ENCODE measurements at regions not wholly inside any gene's neighbourhood (a gene's known extent, or its start where the extent isn't known, plus 50 kb on each side); places are given as distances from the start of the nearest gene placed in this dataset.
A peak's percentile ranks its signal among the peaks of the same experiment; 100 is the strongest.

DNA sequence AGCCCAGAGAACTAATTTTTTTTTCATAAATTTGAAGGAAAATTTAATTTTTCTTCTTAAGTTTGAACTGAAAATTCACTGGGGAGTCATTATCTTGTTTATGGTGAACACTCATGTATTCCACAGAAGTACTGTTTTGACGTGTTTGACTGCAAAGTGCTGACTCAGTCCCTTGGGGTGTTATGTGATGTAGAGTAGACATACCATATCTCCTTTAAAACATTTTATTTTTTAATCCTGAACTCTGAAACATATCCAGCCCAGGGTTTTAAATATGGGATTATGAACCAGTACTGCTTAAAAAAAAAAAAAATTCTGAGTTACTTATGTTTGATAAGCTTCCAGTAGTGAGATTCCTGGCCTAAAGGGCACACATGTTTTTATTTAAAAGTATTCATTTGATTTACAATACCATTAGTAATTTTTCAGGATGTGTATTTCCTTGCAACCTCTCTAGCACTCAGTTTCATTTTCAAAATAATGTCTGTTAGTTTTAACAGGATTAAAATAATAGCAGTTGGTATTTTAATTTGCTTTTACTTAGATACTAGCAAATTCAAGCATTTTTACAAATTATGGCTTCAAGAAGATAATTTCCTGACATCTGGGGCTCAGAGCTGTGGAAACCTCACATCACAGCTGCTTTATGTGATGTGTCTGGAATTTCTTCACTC, 81.7 kb upstream of the PDE10A start:
- no peak for DNase-seq

DNA sequence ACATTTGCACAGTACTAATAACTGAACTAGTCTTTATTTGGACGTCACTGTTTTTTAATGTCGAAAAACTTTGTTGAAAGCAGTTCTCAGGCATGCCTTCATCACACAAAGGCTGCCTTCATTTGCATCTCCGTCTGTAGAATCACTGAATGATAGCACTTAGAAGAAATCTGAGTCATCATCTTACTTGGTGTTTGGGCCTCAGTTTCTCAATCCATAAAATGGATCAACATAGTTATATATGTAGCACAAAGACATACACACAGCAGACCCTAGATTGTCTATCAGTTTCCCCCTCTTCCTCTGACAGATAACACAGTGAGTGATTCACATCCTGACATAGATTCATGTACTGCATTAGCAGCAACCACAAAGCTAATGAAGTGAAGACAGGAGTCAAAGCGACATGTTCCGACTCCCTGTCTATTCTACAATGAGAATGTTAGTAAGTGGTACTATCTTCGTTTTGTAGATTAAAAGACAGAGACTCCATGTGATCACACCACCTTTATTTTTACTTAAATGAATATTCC, 80.4 kb upstream of the PDE10A start:
- no peak for DNase-seq

GRCh38 chr6:165742047-165742446, 79.0 kb upstream of the PDE10A start:
- no peak for DNase-seq

DNA sequence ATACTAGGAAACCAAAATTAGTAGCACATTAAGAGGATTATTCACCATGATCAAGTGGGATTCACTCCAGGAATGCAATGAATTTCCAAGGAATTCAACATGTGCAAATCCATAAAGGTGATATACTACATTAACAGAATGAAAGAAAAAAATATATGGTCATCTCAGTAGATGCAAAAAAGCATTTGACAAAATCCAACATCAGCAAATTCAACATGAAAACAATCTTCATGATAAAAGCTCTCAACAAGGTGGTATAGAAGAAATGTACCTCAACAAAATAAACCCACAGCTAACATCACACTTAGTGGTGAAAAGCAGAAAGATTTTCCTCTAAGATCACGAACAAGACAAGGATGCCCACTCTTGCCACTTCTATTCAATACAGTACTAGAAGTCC, 74.4 kb upstream of the PDE10A start:
- DNase-seq, result no peak

GRCh38 chr6:165735065-165735464, 72.0 kb upstream of the PDE10A start:
- no peak for DNase-seq

- no peak for DNase-seq
Measured at GRCh38 chr6:165733489-165733791, 70.4 kb upstream of the PDE10A start.

DNA sequence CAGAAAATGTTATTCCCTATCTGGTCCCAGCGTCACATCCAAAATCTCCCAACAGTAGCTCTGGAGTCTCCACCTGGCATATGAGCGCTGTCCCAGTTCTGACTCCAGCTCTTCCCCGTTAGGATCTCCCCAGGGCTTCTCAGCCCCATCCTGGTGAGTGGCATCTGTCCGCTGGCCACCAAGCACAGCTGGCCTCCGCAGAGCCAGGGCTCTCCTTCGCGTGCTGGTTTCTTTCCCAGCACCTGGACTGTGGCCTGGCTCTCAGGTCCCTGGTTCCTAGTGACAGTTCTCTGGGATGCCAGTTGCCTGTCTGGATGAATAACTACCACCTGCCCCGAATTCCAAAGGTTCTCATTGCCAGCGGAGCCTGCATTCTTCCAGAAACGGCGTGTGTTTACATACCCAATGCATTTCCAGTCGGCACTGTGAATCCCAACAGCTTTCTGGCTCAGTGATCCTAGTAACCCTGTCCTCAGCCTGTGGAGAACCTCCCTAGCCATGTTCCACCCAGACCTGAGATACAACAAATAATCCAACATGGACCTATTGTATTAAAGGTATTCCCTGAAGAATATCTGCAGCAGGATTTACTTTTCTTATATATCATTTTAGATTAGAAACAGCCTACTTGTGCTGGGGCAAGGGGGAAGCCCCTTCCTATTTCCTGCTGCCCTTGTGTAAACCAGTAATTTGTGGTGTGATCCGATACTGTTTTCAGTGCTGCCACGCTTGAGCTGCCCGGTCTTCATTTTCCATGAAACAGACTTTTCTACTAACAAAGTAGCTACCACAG, 69.9 kb upstream of the PDE10A start:
- no peak for DNase-seq

- DNase-seq, result peak; percentile 30
Measured at GRCh38 chr6:165729307-165729936, 66.4 kb upstream of the PDE10A start.

DNA sequence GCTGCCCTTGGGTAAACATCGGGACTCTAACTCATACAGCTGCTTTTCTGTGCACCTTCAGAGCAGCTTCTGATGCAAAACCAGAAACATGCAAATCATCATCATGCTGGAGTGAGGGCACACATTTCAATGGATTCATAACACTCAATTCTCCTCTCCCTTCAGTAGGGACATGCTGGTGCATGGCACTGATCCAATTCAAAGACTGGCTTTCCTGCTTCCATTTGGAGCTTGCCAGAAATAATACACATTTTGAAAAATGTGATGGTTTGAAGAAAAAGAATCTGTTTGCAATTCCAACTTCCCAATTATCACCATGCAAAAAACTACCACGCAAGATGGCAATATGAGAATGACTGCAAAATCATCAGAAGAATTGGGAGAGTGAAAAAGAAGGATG, 65.2 kb upstream of the PDE10A start:
- DNase-seq, result no peak

GRCh38 chr6:165726965-165727381, 63.9 kb upstream of the PDE10A start:
- DNase-seq, result no peak

DNA sequence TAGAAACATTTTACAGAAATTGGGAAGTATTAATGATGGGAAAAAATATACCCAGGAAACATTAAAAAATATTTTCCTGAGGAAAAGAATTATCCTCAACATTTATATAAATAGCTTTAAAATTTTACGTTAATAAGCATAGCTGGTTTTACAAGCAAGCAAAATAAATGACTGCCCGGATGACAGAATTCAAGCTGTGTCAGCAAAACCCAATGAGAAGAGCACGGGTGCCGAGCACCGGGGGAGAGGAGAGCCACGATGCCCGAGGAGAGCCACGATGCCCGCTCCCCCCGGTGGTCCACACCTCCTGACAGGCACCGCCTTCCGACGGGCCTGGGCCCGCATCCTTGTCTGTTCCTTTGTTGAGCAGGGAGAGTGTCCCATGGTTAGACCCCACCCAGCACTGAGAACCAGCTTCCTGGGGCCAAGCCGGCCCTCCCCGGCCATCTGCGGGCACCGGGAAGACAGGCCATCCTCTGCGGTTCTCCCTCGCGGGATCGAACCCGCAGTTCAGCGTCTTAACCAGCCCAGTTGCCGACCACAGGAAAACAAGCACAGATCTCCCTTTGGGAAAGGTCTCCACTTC, 63.3 kb upstream of the PDE10A start:
- DNase-seq, result no peak

DNA sequence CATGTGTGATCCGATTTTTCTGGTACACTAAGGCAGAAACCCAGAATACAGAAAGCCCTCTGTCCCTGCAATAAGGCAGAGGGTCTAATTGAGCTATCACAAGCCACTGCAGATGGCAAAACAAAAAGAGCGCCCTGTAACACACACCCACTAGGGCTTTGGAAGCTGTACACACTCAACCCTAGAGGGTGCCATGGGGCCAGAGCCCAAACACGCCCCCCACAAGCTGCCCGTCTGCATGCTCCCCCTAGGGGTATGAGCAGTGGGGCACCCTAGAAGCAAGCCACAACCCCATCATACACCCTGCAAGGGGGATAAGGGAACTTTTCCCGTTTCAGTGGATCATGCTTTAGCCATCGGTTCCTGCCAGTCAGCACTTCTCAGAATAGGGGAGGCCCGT, 62.2 kb upstream of the PDE10A start:
- no peak for DNase-seq

GRCh38 chr6:165723326-165723725, 60.3 kb upstream of the PDE10A start:
- no peak for DNase-seq

- no peak for DNase-seq
Measured at GRCh38 chr6:165722022-165722421, 59.0 kb upstream of the PDE10A start.

DNA sequence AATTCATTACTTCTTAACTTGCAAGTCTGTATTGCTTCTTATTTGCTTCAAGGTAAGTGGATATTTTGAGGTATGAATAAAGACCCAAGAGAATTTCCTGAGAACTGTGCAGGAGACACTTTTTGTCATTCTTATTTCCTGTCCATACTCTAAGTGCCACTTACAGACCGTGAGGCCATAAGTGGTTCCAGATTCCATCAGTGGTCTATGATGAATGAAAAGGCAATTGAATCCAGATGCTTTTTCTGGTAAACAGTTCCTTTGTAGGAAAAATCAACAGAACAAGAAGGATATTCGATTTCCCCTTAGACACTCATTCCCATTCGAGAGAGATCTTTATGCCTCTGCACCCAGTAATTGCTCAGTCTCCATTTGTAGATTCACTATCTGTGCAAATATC, 58.3 kb upstream of the PDE10A start:
- DNase-seq, result no peak

DNA sequence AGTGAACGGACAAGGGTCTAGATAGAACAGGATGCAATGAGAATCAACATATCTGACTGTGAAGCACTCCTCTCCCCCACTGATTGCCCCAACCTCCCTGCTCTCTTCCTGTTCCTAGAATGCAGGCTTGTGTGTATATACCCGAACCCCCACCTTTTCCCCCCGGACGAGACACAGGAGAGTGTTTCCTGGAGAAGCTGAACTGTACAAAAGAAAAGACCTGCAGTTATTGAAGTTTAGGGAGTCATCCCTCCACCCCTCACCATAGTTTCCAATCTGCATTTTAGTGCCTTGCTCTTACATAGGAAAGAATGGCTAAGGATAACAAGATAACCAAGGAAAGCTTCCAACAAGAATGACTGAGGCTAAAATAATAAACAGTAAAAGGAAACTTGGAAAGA, 55.5 kb upstream of the PDE10A start:
- DNase-seq, result no peak

DNA sequence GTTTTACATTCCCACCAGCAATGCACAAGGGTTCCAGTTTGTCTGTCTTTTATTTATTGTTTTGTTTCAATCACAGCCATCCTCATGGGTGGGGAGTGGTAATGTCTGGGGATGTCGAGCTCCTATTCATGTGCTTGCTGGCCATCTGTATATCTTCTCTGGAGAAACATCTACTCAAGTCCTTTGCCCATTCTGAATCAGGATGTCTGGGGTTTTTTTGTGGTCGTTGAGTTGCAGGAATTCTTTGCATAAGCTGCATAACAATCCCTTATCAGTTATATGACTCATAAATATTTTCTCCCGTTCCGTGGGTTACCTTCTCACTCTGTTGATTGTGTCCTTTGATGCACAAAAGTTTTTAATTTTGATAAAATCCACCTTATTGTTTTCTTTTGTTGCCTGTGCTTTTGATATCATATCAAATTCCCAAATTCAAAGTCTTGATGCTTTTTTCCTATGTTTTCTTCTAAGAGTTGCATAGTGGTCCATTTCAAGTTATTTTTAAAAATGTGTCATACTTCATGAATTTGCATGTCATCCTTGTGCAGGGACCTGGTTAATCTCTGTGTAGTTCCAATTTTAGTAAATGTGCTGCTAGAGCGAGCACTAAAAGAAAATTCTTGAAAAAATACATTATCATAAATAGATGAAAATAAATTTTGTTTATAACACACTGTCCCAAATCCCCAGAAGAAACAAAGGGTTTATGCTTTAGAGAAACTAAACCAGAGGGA, 54.9 kb upstream of the PDE10A start:
- no peak for DNase-seq

DNA sequence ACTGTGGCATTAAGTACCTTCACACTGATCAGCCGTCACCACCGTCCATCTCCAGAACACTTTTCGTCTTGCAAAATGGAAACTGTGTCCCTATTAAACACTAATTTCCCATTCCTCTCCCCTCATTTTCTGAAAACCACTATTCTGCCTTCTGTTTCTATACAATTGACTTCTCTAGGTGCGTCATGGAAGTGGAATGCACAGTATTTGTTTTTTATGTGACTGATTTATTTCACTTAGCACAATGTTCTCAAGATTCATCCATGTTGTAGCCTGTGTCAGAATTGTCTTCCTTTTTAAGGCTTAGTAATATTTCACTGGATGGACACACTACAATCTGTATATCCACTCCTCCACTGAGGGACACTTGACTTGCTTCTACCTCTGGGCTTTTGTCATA, 53.8 kb upstream of the PDE10A start:
- no peak for DNase-seq

- DNase-seq, result no peak
Measured at GRCh38 chr6:165715428-165715827, 52.4 kb upstream of the PDE10A start.

DNA sequence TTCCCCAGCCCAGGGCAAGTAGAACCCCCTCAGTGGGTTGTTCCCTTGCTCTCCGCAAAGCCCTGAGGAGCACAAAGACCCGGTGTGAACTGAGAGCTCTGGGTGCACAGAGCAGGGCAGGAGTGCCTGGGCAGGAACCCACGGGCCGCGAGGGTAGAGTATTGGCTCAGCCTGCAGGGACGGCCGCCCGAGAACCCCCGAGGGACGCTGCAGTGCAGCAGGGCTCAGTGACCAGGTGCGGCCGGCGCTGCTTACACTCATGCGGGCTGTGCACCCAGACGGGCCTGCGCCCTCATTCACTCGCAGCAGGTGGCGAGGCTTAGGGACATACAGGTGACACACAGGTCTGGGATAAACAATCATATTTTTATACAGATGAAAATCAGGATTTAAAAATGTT, 51.9 kb upstream of the PDE10A start:
- no peak for DNase-seq

DNA sequence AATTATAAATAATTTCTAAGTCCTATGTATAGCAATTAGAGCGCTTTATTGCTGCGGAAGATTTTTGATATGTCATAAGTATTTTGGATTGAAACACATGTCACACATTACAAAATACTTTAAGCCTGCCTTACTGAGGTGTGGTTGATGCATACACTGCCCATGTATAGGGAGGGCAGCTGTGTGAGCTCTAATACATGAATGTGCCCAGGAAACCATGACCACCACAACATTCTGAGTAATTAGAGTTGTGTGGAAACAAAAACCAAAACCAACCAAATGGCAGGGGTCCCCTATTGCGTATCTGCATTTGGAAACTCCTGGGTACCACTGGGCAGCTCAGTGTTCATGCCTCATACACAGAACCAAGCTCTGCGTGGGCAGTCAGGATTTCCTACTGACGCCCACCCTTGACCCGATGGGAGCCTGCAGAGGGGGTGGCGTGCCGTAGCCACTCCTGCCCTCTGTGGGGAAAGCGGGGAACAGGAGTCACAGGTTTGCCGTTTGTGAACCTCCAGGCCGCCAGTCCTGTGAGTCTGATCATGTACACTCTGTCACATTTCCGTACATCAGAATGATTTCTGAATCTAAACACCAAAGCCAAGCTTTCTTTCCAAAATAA, 50.9 kb upstream of the PDE10A start:
- DNase-seq, result no peak
